ENCODE measurements at regions not wholly inside any gene's neighbourhood (a gene's known extent, or its start where the extent isn't known, plus 50 kb on each side); places are given as distances from the start of the nearest gene placed in this dataset.

DNA sequence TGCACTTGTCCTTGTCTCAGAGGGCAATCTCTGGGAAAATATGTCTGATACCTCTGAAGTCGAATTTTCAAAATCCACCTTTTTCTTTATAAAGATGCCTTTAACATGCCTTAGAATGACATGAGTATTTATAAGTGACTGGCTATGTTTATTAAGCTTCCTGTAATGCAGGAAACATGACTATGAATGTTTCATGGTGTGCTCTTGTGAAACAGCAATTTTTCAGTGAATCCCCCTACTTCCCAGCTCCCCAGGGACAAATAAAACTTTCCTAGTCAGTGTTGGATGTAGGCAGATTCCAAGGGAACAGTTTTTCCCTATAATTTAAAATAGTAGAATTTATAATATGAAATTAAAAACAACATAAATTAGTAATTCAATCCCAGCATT lies 437.0 kb downstream of the LMO4 start:
- FAIRE-seq (no peak), DNase-seq (ENCODE audit: low spot score) (no peak)

DNA sequence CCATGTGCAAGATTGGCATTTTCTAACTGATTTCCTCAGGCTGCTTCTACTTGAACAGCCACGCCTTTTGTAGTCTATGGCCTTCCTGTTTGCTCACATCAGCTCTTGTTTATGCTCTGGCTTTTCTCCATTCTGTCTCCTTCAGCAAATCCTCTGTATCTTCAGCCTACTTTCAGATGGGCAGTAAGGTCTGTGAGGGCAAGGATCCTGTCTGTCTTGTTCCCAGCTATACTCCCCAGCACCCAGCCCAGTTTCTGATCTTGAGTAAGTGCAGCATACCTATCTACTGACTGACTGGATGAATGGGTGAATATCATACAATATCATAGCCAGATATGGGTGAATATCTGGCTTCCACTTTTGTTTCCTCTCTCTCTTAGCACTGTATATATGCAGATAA lies 438.1 kb downstream of the LMO4 start:
- DNase-seq (ENCODE audit: low spot score) (no peak), FAIRE-seq (no peak)

DNA sequence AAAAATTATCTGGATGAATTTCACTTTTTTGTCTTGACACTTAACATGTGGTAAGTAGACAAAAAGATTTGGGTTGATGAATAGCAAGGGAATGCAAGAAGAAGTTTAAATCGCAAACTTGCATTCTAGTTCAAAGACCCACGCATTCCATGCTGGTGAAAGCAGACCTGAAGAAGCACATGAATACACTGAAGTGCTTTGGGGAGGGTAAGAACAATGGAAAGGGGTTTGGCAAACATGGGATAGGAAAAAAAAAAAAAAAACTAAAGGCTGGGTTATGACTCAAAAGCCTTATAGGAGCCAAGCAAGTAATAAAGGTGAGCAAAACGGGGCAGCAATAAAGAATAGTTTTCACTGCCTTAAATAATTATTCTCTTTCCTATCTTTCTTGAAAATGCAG lies 450.2 kb downstream of the LMO4 start:
- DNase-seq (ENCODE audit: low spot score) (peak; percentile 50), FAIRE-seq (no peak)

DNA sequence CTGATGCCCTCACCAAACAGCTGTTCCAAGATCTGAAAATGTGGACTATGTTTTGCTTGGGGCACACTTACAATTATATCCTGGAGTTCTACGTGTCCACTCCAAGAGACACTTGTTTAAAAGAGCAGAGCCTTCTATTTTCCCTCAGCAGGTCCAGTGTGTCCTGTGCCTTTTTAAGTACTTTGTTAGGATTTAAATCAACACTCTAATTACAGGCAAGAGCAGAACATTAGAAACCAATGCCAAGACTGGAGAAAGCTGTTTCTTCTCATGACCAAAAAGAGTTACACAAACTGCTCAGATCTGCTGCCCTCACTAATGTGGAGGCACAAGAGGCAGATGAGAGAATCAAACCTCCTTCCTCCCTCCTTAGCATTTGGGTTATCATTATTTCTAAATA lies 452.9 kb downstream of the LMO4 start:
- no peak for FAIRE-seq
- DNase-seq (ENCODE audit: low spot score), result no peak

DNA sequence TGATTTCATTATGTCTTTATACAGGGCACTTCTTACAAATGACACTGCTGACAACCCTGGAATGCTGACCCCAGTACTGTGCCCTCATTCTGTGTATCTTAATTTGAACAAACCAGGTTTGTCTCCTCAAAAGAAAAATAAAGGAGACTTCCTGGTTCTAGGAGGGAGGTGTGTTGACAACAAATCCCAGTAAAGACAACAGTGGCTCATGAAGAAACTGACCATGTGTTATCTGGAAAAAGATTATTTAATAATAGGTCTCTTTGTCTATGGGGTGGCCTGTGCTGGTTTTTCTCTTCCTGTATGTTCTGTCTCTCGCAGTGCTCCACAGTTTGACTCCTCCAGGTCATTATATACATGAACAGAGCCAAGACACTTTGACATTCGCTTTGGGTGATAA lies 454.6 kb downstream of the LMO4 start:
- DNase-seq (ENCODE audit: low spot score) (no peak), FAIRE-seq (no peak)

DNA sequence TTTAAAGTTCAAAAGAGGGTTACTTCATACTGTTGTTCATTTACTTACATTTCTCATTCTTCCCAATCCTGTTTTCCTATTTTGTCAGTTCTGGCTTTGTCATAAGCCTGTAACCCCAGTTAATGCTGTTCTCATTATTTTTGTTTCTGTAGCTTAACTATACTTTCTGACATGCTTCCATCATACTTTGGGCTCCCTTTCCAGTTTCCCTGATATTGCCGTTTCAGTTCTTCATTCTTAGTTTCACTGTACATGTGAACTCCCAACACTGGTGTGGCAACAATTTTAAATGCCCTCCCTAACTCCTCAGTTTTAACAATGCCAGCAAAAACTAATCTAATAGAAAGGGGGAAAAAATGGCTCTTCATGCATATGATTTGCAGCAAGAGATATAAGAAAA lies 456.7 kb downstream of the LMO4 start:
- FAIRE-seq, result no peak
- no peak for DNase-seq (ENCODE audit: low spot score)

DNA sequence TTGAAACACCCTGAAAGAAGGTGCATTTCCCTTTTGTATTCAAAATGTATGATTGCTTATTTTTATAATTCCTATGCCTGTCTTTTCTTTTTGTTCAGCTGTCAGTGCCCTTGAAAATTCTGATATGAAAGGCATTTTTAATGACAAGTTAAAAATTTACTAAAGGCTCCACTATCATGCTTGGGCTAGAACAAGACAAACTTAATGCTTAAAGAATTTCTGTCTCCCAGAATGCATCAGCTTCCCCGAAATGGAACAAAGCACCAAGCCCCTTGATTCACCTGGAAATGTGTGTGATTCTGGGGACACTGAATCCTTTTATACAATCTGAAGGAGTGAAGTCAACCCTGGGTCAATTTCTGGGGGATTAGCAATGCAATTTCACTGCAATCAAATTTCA lies 457.5 kb downstream of the LMO4 start:
- FAIRE-seq, result no peak

DNA sequence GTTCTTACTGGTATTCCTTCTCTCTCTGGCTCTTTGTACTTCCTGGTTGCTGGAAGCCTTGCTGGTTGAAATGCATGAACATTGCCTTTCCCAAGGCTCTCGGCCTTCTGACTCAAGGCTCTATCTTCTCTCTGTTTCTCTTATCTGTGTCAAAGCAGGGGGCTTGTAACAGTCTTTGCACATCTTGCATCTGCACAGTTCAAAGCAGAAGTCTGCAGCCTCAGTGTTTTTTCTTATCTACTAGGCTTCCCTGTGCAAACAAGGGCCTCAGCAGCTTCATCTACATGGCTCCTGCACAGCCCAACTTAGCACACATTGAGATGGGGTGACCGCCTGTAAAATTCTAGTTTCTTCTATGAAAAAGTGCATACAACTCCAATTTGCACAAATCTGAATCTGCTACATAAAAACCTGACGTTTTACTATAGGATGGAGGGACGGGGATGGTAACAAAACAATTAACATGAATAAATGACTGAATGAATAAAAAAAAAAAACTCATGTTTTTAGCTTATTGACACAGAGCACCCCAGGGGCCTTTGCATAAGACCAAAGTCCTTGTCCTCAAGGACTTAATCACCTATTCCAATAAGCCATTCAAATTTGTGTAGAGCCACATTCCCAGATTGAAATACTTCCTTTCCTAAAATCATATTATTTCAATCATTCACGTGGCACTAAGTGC lies 458.3 kb downstream of the LMO4 start:
- FAIRE-seq (no peak), DNase-seq (ENCODE audit: low spot score) (no peak)

More for the DNA sequence above, 457.5 kb downstream of the LMO4 start:
- no peak for DNase-seq (ENCODE audit: low spot score)

DNA sequence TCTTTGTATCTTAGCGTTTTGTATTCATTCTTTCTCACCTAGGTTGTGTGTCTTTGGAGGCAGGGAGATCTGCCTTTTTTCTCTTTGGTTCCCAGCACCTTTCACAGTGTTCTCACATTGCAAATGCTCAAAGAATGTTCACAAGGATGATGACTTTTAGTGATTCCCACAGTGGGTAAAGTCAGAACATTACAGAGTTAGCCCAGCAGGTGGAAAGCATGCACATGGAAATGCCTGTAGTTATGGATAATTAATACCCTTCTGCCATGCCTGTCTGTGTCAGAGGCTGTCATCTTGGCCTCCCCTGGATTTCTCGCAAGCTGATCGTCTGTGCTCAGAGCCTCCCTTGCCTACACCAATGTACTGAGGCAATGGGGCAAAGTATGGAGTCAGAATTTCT lies 458.9 kb downstream of the LMO4 start:
- FAIRE-seq (no peak), DNase-seq (ENCODE audit: low spot score) (no peak)

DNA sequence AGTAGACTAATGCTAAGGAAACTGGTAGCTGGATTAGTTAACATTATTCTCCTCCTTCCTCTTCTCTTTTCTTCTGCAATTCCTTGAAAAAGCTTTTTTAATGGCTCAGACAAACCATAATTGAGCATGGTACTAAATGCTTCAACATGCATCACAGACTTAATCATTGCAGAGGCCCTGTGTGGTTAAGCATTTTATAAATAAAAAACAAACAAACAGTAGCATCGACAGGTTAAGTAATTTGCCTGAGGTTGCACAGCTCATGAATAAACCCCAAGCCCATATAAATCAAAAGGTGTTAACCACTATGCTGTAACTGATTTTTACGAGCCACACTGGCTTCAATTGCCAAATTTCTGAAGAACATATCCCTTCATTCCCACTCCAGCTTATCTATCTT lies 462.1 kb downstream of the LMO4 start:
- DNase-seq (ENCODE audit: low spot score) (no peak), FAIRE-seq (no peak)

DNA sequence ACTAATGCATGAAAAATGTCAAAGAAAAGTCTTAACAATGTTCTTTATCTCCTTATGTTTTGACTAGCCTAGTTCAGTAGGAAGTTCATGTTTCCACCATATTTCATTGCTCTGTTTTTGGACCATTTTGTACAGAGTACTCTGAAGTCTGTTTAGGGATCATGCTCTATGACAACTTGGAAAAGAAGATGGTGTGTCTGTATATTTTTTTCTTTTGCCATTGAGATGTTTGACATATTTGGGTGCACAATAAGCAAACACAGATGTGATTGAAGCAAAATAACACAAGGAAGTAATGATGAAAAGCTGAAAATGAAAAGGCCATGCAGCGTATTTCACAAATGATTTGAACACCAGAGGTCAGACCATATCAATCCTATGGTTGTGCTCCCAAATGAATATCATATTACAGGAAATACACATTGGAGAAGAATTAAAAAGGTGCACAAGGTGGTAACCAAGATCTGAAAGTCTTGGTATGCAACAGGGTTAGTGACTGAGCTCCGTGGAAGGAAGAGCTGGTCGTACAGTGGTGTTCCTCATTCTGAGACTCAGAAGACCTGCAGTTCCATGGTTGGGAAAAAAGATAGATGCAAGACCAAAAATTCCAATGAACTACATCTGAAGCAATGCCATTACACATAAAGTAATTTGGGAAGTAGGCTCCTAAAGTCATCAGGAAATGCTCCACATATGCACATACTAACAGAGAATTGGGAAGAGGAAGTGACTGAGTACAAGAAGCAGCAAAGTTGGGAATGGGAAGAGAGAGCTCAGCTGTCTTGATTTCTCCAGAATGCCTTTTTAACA lies 463.5 kb downstream of the LMO4 start:
- no peak for FAIRE-seq

DNA sequence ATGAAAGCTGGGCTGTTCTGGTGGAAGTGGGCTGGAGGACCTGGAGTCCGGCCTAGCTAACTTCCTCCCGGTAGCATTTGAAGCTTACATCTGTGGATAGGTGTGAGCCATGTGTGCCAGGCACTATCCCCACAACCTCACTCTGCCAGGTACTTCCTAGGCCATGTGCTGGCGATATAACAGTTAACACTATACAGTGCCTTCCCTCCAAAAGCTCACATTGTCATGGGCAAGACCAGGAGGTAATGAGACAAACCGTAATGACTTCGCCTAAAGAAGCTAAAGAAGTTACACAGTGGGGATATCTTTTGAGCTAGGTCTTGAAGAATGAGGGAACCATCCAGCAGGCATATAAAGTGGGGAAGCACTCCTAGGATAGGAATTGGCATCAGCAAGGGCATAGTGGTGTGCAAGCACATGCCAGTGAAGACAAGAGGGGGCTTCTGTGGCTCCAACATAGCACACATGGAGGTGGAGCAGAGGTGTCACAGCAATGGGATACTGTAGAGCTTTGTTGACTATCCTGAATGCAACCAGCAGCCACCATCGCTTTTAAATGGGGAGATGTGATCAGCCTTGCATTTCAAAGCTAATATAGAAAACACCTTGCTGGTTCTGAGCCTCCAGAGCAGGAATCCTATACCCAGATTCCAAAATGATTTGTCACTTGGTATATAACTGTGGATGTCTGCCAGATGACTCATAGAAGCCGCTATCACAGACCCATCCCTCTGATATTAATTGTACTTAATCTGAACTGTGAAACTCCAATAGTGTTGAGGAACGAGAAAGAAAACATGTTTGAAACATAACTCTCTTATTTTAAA lies 466.3 kb downstream of the LMO4 start:
- FAIRE-seq, result peak; percentile 13

More for the DNA sequence above, 463.5 kb downstream of the LMO4 start:
- DNase-seq (ENCODE audit: low spot score), result no peak

DNA sequence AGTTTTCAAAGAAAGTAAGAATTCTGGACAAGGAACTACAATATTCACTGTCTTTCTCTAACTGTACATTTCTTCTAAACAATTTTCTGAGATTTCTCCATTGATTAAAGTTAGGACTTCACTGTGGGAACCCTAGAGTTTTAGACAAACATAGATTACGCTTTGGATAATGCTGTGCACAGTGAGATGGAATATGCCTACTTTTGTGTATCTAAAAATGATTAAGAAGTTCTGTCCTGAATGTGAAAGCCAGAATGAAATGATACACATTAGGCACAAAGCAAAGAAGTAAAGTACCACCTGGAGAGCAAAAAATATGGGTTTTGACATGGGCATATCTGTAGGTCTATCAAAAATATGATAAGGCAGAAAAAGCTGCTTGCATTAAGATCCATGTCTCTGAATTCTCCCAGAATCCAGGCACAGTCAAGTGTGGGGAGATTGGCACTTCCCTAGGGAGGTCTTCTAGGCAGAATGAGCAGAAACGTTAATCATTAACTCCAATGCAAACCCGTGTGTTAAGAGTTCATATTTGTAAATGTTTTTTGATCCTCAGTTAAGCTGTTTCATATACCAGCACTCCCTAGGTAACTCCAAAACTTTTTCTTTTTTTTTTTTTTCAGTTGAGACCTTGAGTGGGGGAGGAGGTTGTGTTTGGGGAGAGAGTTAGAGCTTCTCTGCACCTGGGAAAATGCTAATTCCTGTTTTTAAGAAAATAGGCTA lies 467.1 kb downstream of the LMO4 start:
- DNase-seq (ENCODE audit: low spot score) (no peak), FAIRE-seq (no peak)

More for the DNA sequence above, 466.3 kb downstream of the LMO4 start:
- DNase-seq (ENCODE audit: low spot score), result peak; percentile 72

DNA sequence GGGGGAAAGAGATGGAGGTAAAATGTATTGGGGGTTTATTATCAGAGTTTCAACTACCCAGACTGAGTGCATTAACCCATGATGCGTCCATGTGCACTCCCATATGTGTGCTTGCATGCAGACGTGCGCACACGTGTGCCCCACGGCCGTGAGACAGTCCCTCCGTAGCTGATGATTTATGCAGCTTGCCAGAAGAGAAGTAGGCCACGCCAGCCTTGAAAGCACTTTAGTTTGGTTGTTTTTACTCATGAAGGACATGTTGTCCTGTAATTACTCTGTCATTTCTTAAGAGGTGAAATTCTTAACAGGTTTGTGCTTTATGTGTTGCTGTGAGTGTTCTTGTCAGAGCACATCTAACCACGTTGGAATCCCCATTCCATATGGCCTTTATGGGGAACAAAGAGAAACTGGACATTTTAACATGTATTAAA lies 467.8 kb downstream of the LMO4 start:
- DNase-seq (ENCODE audit: low spot score) (no peak), FAIRE-seq (no peak)

DNA sequence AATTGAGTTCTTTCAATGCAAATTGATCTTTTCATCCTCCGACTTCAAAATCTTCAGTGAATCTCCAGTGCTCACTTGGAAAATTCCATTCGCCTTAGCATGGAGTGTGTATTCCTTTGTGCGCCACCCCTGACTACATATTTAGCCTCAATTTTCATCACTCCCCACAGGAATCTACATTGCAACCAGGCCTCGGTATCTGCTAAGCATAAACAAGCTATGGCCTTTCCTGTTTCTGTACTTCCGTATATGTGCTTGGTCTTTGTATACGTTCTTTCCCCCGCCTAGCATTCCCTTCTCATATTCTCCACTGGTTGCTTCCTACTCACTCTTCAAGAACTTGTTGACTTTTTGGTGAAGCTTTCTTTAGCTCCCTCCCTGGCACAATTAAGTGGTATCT lies 470.8 kb downstream of the LMO4 start:
- FAIRE-seq, result no peak
- DNase-seq (ENCODE audit: low spot score), result no peak

DNA sequence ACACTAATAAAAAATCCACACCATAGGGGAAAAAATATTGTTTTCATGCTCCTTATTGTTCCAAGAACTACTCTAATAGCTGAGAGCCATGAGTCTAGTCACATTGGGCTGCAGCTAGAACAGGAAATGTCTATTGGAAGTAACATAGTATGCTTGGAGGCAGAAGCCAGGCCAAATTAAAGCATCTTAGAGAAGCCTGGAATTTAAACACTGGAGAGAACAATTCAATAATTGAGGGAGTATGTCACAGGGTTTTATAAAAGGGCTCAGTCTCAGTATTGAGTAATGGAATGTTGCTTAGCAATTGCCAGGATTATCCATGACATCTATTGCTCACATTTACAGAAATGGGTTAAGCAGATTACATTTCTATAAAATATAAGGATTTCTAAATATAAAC lies 471.3 kb downstream of the LMO4 start:
- FAIRE-seq, result no peak
- DNase-seq (ENCODE audit: low spot score), result no peak

DNA sequence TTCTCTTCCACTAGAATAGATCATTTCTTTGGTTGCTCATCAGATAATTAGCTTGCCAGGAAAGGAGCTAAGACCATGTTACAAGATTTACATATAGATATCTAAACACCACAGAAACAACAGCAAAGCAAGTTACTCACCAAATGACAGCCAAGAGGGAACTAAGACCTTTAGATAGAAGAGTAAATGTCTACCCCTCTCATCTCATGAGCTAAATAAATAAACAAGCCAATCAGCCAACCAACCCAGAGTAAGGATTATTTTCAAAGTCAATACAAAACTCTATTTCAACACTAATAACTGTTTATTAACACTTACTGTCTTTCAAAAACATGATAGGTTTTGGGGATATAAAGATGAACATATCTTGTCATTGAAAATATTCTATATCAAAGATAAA lies 474.7 kb downstream of the LMO4 start:
- no peak for DNase-seq (ENCODE audit: low spot score)
- no peak for FAIRE-seq

DNA sequence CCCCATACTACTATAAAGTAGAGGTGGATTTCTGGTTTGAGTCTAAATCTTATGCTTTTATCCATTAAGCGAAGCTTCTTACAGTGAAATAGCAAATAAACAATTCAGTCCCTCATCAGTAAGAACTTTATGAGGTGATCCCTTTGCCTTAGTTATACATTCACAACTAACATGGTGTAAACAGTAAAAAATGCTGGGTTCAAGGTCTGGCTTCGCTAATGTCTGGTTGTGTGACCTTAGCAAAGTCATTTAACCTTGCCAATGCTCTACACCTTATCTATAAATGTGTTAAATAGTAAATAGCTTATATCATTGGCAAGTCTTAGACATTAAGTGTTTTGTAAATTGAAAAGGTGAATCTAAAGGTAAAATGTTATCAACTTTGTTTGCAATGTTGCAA lies 475.4 kb downstream of the LMO4 start:
- FAIRE-seq, result no peak

DNA sequence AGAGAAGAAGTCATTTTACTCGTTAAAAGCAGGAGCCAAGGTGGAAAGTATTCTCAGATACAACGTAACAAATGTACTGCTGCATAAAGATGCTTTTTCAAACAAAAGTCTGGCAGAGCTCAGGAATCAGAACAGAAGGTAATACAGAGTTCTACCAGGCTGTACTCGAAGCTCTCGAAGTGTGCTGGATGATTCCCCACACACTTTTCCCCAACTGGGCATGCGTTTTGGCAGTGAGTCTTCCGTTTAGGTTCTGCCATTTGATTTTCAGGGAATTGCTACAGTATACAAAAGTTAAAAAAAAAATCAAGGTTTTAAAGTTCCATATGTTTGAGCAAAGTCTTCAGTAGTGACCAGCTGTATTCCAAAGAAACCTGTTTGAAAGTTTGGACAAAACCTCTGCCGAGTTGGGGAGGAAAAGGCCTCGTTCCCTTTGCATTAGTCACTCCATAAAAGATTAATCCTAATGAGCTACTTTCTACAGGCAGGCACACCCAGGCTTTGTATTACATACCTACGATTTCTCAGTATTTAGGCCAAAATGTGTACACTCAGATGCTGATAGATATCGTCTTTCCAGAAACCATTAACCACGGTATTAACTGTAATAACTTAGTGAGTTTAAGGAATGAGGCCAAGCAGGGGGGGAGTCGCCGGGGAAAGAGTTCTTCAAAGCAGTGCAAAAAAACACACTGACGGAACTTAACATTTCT lies 477.1 kb downstream of the LMO4 start:
- FAIRE-seq (no peak), DNase-seq (ENCODE audit: low spot score) (peak; percentile 38)

More for the DNA sequence above, 475.4 kb downstream of the LMO4 start:
- no peak for DNase-seq (ENCODE audit: low spot score)

DNA sequence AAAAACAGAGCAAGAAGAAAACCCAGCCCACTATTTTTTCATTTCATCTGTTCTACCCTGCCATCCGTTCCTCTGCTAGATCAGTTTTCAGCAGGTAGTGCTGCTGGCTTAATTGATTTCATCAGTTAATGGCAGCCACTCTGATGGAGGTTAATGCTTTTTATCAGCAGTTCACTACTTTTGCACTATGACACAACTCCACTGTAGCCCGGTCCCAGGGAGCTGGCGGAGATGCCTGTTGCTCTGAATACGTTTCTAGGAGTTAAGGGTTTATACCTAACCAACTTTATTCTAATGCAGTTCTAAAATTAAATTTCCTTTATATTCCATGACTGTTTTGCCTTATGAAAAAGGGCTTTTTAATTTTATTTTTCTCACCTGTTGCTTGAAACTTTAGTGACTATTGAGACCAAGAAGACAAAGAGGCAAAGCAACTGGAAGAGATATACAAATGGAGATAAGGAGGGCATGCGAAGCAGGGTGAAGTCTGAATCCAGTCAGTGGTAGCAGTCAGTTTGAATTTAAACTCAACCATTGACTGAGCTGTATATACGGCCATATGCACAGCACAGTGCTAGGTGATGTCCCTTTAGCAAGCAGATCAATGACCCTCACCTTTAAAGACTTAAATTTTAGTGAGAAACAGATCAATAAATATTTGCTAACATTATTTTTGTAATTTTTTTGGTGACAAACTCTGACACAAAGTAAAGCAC lies 477.9 kb downstream of the LMO4 start:
- DNase-seq (ENCODE audit: low spot score), result peak; percentile 14
- FAIRE-seq, result no peak
